Cardiac fibroblast (primary cell): ENCODE measurements at regions not wholly inside any gene's neighbourhood (a gene's known extent, or its start where the extent isn't known, plus 50 kb on each side); places are given as distances from the start of the nearest gene placed in this dataset.
"Not testable (repeated sequence)": the region's sequence is repeated elsewhere in the genome, so short reads cannot be mapped to it uniquely, and the experiment has no call there.

Experiments
- DNase-seq, 2 donors: peaks; one replicate each; pipeline versions ENCODE4 v3.0.0 to v3.0.0-alpha.2; 2010; ENCODE audit warnings: low read depth in 2 of 2
- H3K4me3 ChIP-seq, 2 donors: replicated peaks in 1 of 2; 1 replicate in 1 of 2; 2 replicates in 1 of 2; pipeline ENCODE4 v1.5.1; 2011; ENCODE audit warnings: low read depth in 2 of 2, low read length in 2 of 2, mild to moderate bottlenecking in 2 of 2, moderate library complexity in 1 of 2
- TF ChIP-seq, protein P1 (sequence below): IDR thresholded peaks from one replicate; pipeline ENCODE4 v1.5.1; 2011; ENCODE audit warnings: low read depth, mild to moderate bottlenecking, low read length, inconsistent platforms

GRCh38 chr13:63741029-63741813, 2325.6 kb upstream of the PCDH20 start:
- TF ChIP-seq, protein P1, sequence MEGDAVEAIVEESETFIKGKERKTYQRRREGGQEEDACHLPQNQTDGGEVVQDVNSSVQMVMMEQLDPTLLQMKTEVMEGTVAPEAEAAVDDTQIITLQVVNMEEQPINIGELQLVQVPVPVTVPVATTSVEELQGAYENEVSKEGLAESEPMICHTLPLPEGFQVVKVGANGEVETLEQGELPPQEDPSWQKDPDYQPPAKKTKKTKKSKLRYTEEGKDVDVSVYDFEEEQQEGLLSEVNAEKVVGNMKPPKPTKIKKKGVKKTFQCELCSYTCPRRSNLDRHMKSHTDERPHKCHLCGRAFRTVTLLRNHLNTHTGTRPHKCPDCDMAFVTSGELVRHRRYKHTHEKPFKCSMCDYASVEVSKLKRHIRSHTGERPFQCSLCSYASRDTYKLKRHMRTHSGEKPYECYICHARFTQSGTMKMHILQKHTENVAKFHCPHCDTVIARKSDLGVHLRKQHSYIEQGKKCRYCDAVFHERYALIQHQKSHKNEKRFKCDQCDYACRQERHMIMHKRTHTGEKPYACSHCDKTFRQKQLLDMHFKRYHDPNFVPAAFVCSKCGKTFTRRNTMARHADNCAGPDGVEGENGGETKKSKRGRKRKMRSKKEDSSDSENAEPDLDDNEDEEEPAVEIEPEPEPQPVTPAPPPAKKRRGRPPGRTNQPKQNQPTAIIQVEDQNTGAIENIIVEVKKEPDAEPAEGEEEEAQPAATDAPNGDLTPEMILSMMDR, result no peak
- H3K4me3 ChIP-seq, result no peak overlapping the region
- no peak for DNase-seq

- not testable (repeated sequence) for DNase-seq, H3K4me3 ChIP-seq
Measured at GRCh38 chr13:63739112-63739735, 2323.6 kb upstream of the PCDH20 start.

DNA sequence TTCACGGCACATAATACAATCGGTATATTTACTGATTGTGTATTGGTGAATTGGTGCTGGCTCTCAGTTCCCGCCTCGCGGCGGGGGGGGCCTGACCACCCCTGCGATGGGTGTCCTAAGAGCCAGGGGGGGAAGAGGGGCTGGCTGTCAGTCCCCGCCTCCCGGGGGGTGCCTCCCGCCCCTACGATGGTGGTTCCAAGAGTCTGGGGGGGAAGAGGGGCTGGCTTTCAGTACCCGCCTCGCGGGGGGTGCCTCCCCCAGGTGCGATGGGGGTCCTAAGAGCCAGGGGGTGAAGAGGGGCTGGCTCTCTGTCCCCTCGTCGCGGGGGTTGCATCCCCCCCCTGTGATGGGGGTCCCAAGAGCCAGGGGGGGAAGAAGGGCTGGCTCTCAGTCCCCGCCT, 2321.8 kb upstream of the PCDH20 start:
- no peak overlapping the region for H3K4me3 ChIP-seq
- DNase-seq, result no peak
- TF ChIP-seq, protein P1, result no peak

- H3K4me3 ChIP-seq, result no peak overlapping the region
- no peak for DNase-seq
- TF ChIP-seq, protein P1, result no peak
Measured at GRCh38 chr13:63731896-63732295, 2316.2 kb upstream of the PCDH20 start.

DNA sequence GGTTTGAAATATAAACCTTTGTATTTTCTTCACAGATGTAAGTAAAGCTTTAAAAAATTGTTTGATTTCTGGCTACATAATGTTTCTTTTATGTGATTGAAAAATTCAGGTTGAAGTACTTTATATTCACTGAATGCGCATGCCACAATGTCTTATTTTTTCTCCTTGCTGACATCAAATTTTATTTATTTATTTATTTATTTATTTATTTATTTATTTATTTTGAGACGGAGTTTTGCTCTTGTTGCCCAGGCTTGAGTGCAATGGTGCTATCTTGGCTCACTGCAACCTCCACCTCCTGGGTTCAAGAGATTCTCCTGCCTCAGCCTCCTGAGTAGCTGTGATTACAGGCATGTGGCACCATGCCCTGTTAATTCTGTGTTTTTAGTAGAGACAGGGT, 2296.5 kb upstream of the PCDH20 start:
- not testable (repeated sequence) for H3K4me3 ChIP-seq, DNase-seq

GRCh38 chr13:63706751-63707150, 2291.1 kb upstream of the PCDH20 start:
- H3K4me3 ChIP-seq, result no peak overlapping the region
- DNase-seq, result no peak
- TF ChIP-seq, protein P1, result no peak

DNA sequence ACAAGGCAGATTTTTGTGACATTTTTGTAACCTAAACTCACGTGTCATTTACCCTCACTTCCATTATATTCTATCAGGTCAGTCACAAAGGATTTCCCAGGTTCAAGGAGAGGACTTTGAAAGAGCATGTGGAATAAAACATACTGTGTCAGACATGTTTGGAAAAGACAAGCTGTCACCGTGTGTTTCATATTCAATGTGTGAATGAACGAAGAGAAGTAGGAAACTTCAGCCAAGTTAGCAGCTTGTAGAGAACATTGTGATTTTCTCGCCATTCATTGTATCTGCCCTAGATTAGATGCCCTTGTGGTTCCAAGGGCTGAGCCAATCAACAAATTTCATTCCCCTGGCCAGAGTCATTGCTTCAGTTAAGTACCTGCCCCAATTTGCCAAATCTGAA, 2288.9 kb upstream of the PCDH20 start:
- H3K4me3 ChIP-seq, result no peak overlapping the region
- no peak for DNase-seq
- TF ChIP-seq, protein P1, result no peak

GRCh38 chr13:63700350-63700749, 2284.7 kb upstream of the PCDH20 start:
- TF ChIP-seq, protein P1, result no peak
- H3K4me3 ChIP-seq, result no peak overlapping the region
- no peak for DNase-seq
